GM18507 (cell line): ENCODE measurements at regions not wholly inside any gene's neighbourhood (a gene's known extent, or its start where the extent isn't known, plus 50 kb on each side); places are given as distances from the start of the nearest gene placed in this dataset.
"Not testable (repeated sequence)": the region's sequence is repeated elsewhere in the genome, so short reads cannot be mapped to it uniquely, and the experiment has no call there.

ENCODE experiments used
- DNase-seq: peaks from one replicate; pipeline ENCODE4 v3.0.0; 2011; ENCODE audit warnings: low read depth; ENCODE audit not compliant: insufficient read length; ENCODE audit errors: extremely low spot score
- FAIRE-seq: peaks from 2 replicates; lab custom pipeline; 2011; peaks lifted over from hg19 to GRCh38; lab: Jason Lieb, UNC

- FAIRE-seq, DNase-seq: not testable (repeated sequence)
Measured at GRCh38 chr3:197411899-197412298, 113.5 kb upstream of the DLG1 start.

GRCh38 chr3:197410170-197410569 lies 111.8 kb upstream of the DLG1 start:
- FAIRE-seq, DNase-seq: not testable (repeated sequence)

GRCh38 chr3:197408177-197408957 lies 110.0 kb upstream of the DLG1 start:
- DNase-seq, result no peak
- FAIRE-seq, result no peak

GRCh38 chr3:197407526-197407925 lies 109.1 kb upstream of the DLG1 start:
- FAIRE-seq (no peak), DNase-seq (no peak)

- DNase-seq (no peak), FAIRE-seq (no peak)
Measured at GRCh38 chr3:197407053-197407452, 108.6 kb upstream of the DLG1 start.

GRCh38 chr3:197406266-197406665 lies 107.9 kb upstream of the DLG1 start:
- no peak for DNase-seq
- FAIRE-seq, result no peak

GRCh38 chr3:197404754-197405153 lies 106.3 kb upstream of the DLG1 start:
- FAIRE-seq (no peak), DNase-seq (no peak)

- DNase-seq (no peak), FAIRE-seq (no peak)
Measured at GRCh38 chr3:197404030-197404429, 105.6 kb upstream of the DLG1 start.

- DNase-seq, FAIRE-seq: not testable (repeated sequence)
Measured at GRCh38 chr3:197402401-197402800, 104.0 kb upstream of the DLG1 start.

- no peak for FAIRE-seq
- DNase-seq, result no peak
Measured at GRCh38 chr3:197399486-197399885, 101.1 kb upstream of the DLG1 start.

- no peak for FAIRE-seq
- DNase-seq, result no peak
Measured at GRCh38 chr3:197398286-197398878, 100.0 kb upstream of the DLG1 start.

GRCh38 chr3:197397838-197398237 lies 99.4 kb upstream of the DLG1 start:
- DNase-seq (no peak), FAIRE-seq (no peak)

- FAIRE-seq (peak; percentile 61), DNase-seq (peak; percentile 62)
Measured at GRCh38 chr3:197394464-197395321, 96.3 kb upstream of the DLG1 start.

- not testable (repeated sequence) for FAIRE-seq
Measured at GRCh38 chr3:197394126-197394463, 95.7 kb upstream of the DLG1 start.

GRCh38 chr3:197393711-197394110 lies 95.3 kb upstream of the DLG1 start:
- DNase-seq (no peak), FAIRE-seq (no peak)

More at GRCh38 chr3:197394126-197394463, 95.7 kb upstream of the DLG1 start:
- not testable (repeated sequence) for DNase-seq

GRCh38 chr3:197392961-197393360 lies 94.5 kb upstream of the DLG1 start:
- DNase-seq (no peak), FAIRE-seq (no peak)

GRCh38 chr3:197381371-197381770 lies 83.0 kb upstream of the DLG1 start:
- DNase-seq, result no peak

GRCh38 chr3:197380786-197381185 lies 82.4 kb upstream of the DLG1 start:
- no peak for FAIRE-seq

More at GRCh38 chr3:197381371-197381770, 83.0 kb upstream of the DLG1 start:
- FAIRE-seq, result no peak

GRCh38 chr3:197378985-197379718 lies 80.7 kb upstream of the DLG1 start:
- no peak for FAIRE-seq
- DNase-seq, result no peak

More at GRCh38 chr3:197380786-197381185, 82.4 kb upstream of the DLG1 start:
- DNase-seq, result no peak
